GM13977 (cell line): ENCODE measurements at regions not wholly inside any gene's neighbourhood (a gene's known extent, or its start where the extent isn't known, plus 50 kb on each side); places are given as distances from the start of the nearest gene placed in this dataset.

Experiments
- DNase-seq: peaks from one replicate; pipeline ENCODE4 v3.0.0; 2012; ENCODE audit warnings: low spot score
- CTCF ChIP-seq: IDR thresholded peaks from 2 replicates; pipeline ENCODE4 v1.5.1; 2012; ENCODE audit warnings: mild to moderate bottlenecking, control low read depth; ENCODE audit not compliant: insufficient read depth; ENCODE audit errors: extremely low read depth, missing control alignments
- in situ Hi-C: fragments of 300-500 bp; cut with MboI; formaldehyde crosslinking; loops from one replicate; pipeline ENCODE4 v1.12.0; 2022; ENCODE audit warnings: low sequenced_read_pairs, low pct_unique_long_range_greater_than_20kb, mixed read lengths, inconsistent platforms; ENCODE audit not compliant: unreplicated experiment

GRCh38 chr15:39315206-39315850 lies 265.6 kb upstream of the THBS1 start:
- in situ Hi-C loops, result no loop called here
- DNase-seq, result no peak
- no peak for TF ChIP-seq CTCF

- in situ Hi-C loops, result no loop called here
- TF ChIP-seq CTCF, result no peak
- no peak for DNase-seq
Observed at GRCh38 chr15:39317225-39317624, 263.7 kb upstream of the THBS1 start.

- in situ Hi-C loops, result no loop called here
- no peak for TF ChIP-seq CTCF
- DNase-seq, result no peak
Observed at GRCh38 chr15:39318231-39318630, 262.6 kb upstream of the THBS1 start.

- no peak for TF ChIP-seq CTCF
- in situ Hi-C loops, result no loop called here
- DNase-seq, result no peak
Observed at GRCh38 chr15:39320355-39320754, 260.5 kb upstream of the THBS1 start.

GRCh38 chr15:39320886-39321285 lies 260.0 kb upstream of the THBS1 start:
- TF ChIP-seq CTCF, result no peak
- no peak for DNase-seq
- in situ Hi-C loops, result no loop called here

- DNase-seq, result no peak
- in situ Hi-C loops, result no loop called here
- no peak for TF ChIP-seq CTCF
Observed at GRCh38 chr15:39321977-39322376, 258.9 kb upstream of the THBS1 start.
